OCI-LY7 (cell line): ENCODE measurements at regions not wholly inside any gene's neighbourhood (a gene's known extent, or its start where the extent isn't known, plus 50 kb on each side); places are given as distances from the start of the nearest gene placed in this dataset.

ENCODE experiments used
- BruUV-seq: library from RNA; stranded (reverse); fragments of 400-500 nt; replicated peaks from 2 replicates; lab custom pipeline; 2021; lab: Mats Ljungman, UMichigan
- CTCF ChIA-PET: fragments of 300-600 bp; sonication (Branson Sonifier 250); formaldehyde crosslinking; loops from one replicate; lab custom pipeline; 2022; ENCODE audit warnings: antibody characterized with exemption; ENCODE audit not compliant: unreplicated experiment; lab: Charles Lee
- POLR2A ChIA-PET: fragments of 300-600 bp; sonication (Branson Sonifier 250); formaldehyde crosslinking; loops from one replicate; lab custom pipeline; 2022; ENCODE audit warnings: antibody characterized with exemption; lab: Charles Lee
- DNase-seq: peaks from one replicate; pipeline ENCODE4 v3.0.0-alpha.2; 2015; ENCODE audit warnings: low spot score
- H2AFZ ChIP-seq: fragments of 200-600 bp; sonication (generic), shearing (Covaris generic); 2 replicates; pipeline ENCODE4 v1.6.1; 2014; ENCODE audit warnings: mild to moderate bottlenecking, antibody characterized with exemption, low read length, moderate library complexity
- H3K27ac ChIP-seq: fragments of 200-600 bp; sonication (generic); 2 replicates; pipeline ENCODE4 v1.5.1; 2014; ENCODE audit warnings: mixed run types, low read depth, mild to moderate bottlenecking, moderate library complexity, low read length, inconsistent platforms; ENCODE audit not compliant: poor library complexity, severe bottlenecking
- H3K36me3 ChIP-seq: fragments of 200-600 bp; sonication (generic); 2 replicates; pipeline ENCODE4 v1.6.1; 2014; ENCODE audit warnings: mild to moderate bottlenecking, antibody characterized with exemption, low read length, moderate library complexity, mixed read lengths; ENCODE audit not compliant: insufficient read depth
- H3K4me1 ChIP-seq: fragments of 200-600 bp; sonication (generic); 2 replicates; pipeline ENCODE4 v1.5.1; 2014; ENCODE audit warnings: mild to moderate bottlenecking, low read length; ENCODE audit not compliant: insufficient read depth, poor library complexity, severe bottlenecking
- H3K4me2 ChIP-seq: fragments of 200-600 bp; sonication (generic); 2 replicates; pipeline ENCODE4 v1.6.1; 2014; ENCODE audit warnings: mild to moderate bottlenecking, low read length
- H3K4me3 ChIP-seq: fragments of 200-600 bp; sonication (generic); 2 replicates; pipeline ENCODE4 v1.5.1; 2014; ENCODE audit warnings: mild to moderate bottlenecking, low read depth, low read length; ENCODE audit not compliant: poor library complexity, severe bottlenecking
- H3K79me2 ChIP-seq: fragments of 200-600 bp; sonication (generic); 2 replicates; pipeline ENCODE4 v1.6.1; 2016; ENCODE audit warnings: low read depth, mild to moderate bottlenecking, low read length, moderate library complexity, mixed read lengths; ENCODE audit not compliant: insufficient read depth
- H3K9me2 ChIP-seq: fragments of 200-600 bp; sonication (generic); 2 replicates; pipeline ENCODE4 v1.6.1; 2016; ENCODE audit warnings: mild to moderate bottlenecking, low read length, mixed read lengths; ENCODE audit not compliant: insufficient read depth
- H3K9me3 ChIP-seq: fragments of 200-600 bp; sonication (generic); 2 replicates; pipeline ENCODE4 v1.6.1; 2014; ENCODE audit warnings: mild to moderate bottlenecking, mixed run types, low read length, mixed read lengths
- H4K20me1 ChIP-seq: fragments of 200-600 bp; sonication (generic); 2 replicates; pipeline ENCODE4 v1.6.1; 2014; ENCODE audit warnings: mild to moderate bottlenecking, antibody characterized with exemption, low read length, moderate library complexity, mixed read lengths; ENCODE audit not compliant: insufficient read depth
- CTCF ChIP-seq: fragments of 200-600 bp; sonication (generic); conservative IDR thresholded peaks from 2 replicates; pipeline ENCODE4 v1.5.1; 2014; ENCODE audit warnings: mild to moderate bottlenecking, antibody characterized with exemption, low read length, moderate library complexity, mixed read lengths
- EZH2phosphoT487 ChIP-seq: fragments of 200-600 bp; sonication (generic); IDR thresholded peaks from 2 replicates; pipeline ENCODE4 v1.6.1; 2018; ENCODE audit warnings: low read depth, borderline replicate concordance, mild to moderate bottlenecking, mixed run types, antibody characterized with exemption, low read length, moderate library complexity, mixed read lengths
- intact Hi-C: fragments of 100-400 bp; cut with micrococcal nuclease; formaldehyde crosslinking; loops from one replicate; pipeline ENCODE4 v1.10.0; 2022; ENCODE audit not compliant: unreplicated experiment

GRCh38 chr14:89485264-89485663 is 68.2 kb upstream of the FOXN3 start:
- ChIA-PET CTCF (interaction anchor here (1.0 kb wide), 1 partner anchor 9 kb away, joined by 3 read pairs; no protein-coding TSS in a partner anchor), POLR2A (interaction anchor here (0.8 to 1.5 kb wide), 2 partner anchors 9 to 18 kb away, joined by 3 to 6 read pairs; no protein-coding TSS in a partner anchor)
- H3K4me3 ChIP-seq: no peak overlapping the region
- no peaks in the 10 kb centered on the region for H4K20me1 ChIP-seq
- TF ChIP-seq CTCF: no peak
- no peak for TF ChIP-seq EZH2phosphoT487
- H3K79me2 ChIP-seq: no peaks in the 10 kb centered on the region
- no peak for DNase-seq
- H3K4me1 ChIP-seq: no peaks in the 10 kb centered on the region
- no peaks in the 10 kb centered on the region for H3K9me2 ChIP-seq
- no peak overlapping the region for H3K4me2 ChIP-seq
- intact Hi-C loops: no loop called here
- H3K36me3 ChIP-seq: no peaks in the 10 kb centered on the region
- no peaks in the 10 kb centered on the region for H3K9me3 ChIP-seq
- H3K27ac ChIP-seq: no peak overlapping the region
- no peak overlapping the region for H2AFZ ChIP-seq
- BruUV-seq: no TSS peak

- no TSS peak for BruUV-seq
- TF ChIP-seq EZH2phosphoT487 (no peak), CTCF (no peak)
- no peaks in the 10 kb centered on the region for H3K9me2 ChIP-seq
- no peaks in the 10 kb centered on the region for H3K9me3 ChIP-seq
- ChIA-PET POLR2A (interaction anchor here (0.6 to 1.1 kb wide), 5 partner anchors 9 to 251 kb away, joined by 3 to 6 read pairs (median 3); no protein-coding TSS in a partner anchor), CTCF (no interaction called here)
- no peak overlapping the region for H3K4me2 ChIP-seq
- no peak overlapping the region for H2AFZ ChIP-seq
- no peaks in the 10 kb centered on the region for H3K36me3 ChIP-seq
- no peaks in the 10 kb centered on the region for H4K20me1 ChIP-seq
- DNase-seq: no peak
- intact Hi-C loops: no loop called here
- H3K4me3 ChIP-seq: no peak overlapping the region
- no peaks in the 10 kb centered on the region for H3K4me1 ChIP-seq
- no peaks in the 10 kb centered on the region for H3K79me2 ChIP-seq
- H3K27ac ChIP-seq: no peak overlapping the region
These were observed 67.2 kb upstream of the FOXN3 start for GRCh38 chr14:89484051-89484844.

GRCh38 chr14:89481196-89481595 is 64.2 kb upstream of the FOXN3 start:
- Histone ChIP-seq H3K9me3 (no peaks in the 10 kb centered on the region), H3K9me2 (no peaks in the 10 kb centered on the region), H2AFZ (no peak overlapping the region), H3K4me2 (no peak overlapping the region), H3K4me3 (no peak overlapping the region), H3K79me2 (no peaks in the 10 kb centered on the region), H4K20me1 (no peaks in the 10 kb centered on the region), H3K4me1 (no peaks in the 10 kb centered on the region), H3K27ac (no peak overlapping the region), H3K36me3 (no peaks in the 10 kb centered on the region)
- BruUV-seq: no TSS peak
- intact Hi-C loops: no loop called here
- DNase-seq: no peak
- ChIA-PET CTCF (no interaction called here), POLR2A (interaction anchor here (0.6 kb wide), 1 partner anchor 54 kb away, joined by 6 read pairs; no protein-coding TSS in a partner anchor)
- TF ChIP-seq EZH2phosphoT487 (no peak), CTCF (no peak)
